ENCODE measurements at regions not wholly inside any gene's neighbourhood (a gene's known extent, or its start where the extent isn't known, plus 50 kb on each side); places are given as distances from the start of the nearest gene placed in this dataset.

- TF ChIP-seq CTCF (IDR thresholded peaks at IDR 0.05), result no peak
- no peak for TF ChIP-seq POLR2A (IDR thresholded peaks at IDR 0.05)
These were observed 83.0 kb upstream of the DUSP5 start for GRCh38 chr10:110414548-110415309.
